HL-60 (cell line): ENCODE measurements at regions not wholly inside any gene's neighbourhood (a gene's known extent, or its start where the extent isn't known, plus 50 kb on each side); places are given as distances from the start of the nearest gene placed in this dataset.

Experiments used
- DNase-seq, 2 experiments: peaks; one replicate each; pipeline ENCODE4 v3.0.0-alpha.2; 2010 to 2020; ENCODE audit warnings: low read depth in 1 of 2, low spot score in 1 of 2
- H3K27ac ChIP-seq: fragments of 250-450 bp; sonication (Bioruptor Pico); replicated peaks from 2 replicates; pipeline ENCODE4 v1.5.1; 2020; ENCODE audit warnings: mild to moderate bottlenecking, moderate library complexity
- H3K27me3 ChIP-seq: fragments of 250-450 bp; sonication (Bioruptor Pico); 2 replicates; pipeline ENCODE4 v1.5.1; 2021; ENCODE audit warnings: mild to moderate bottlenecking, moderate library complexity; ENCODE audit not compliant: insufficient read depth, poor library complexity, severe bottlenecking
- H3K4me3 ChIP-seq: replicated peaks from 2 replicates; pipeline ENCODE4 v1.5.1; 2011; ENCODE audit warnings: mild to moderate bottlenecking, control low read depth, low read length; ENCODE audit not compliant: insufficient read depth
- GABPA ChIP-seq: IDR thresholded peaks from 2 replicates; pipeline ENCODE4 v1.6.1; 2012; ENCODE audit warnings: low read depth
- POLR2AphosphoS5 ChIP-seq: IDR thresholded peaks from 2 replicates; pipeline ENCODE4 v1.6.1; 2012; ENCODE audit warnings: low read depth
- REST ChIP-seq: IDR thresholded peaks from 2 replicates; pipeline ENCODE4 v1.6.1; 2012; ENCODE audit warnings: low read depth; ENCODE audit not compliant: insufficient replicate concordance
- SPI1 ChIP-seq: IDR thresholded peaks from 2 replicates; pipeline ENCODE4 v1.6.1; 2012; ENCODE audit warnings: low read depth, mild to moderate bottlenecking, borderline replicate concordance
- TF ChIP-seq, protein P1 (sequence below): IDR thresholded peaks from one replicate; pipeline ENCODE4 v1.5.1; 2011; ENCODE audit warnings: low read length, control low read depth, inconsistent platforms; ENCODE audit not compliant: insufficient read depth

DNA sequence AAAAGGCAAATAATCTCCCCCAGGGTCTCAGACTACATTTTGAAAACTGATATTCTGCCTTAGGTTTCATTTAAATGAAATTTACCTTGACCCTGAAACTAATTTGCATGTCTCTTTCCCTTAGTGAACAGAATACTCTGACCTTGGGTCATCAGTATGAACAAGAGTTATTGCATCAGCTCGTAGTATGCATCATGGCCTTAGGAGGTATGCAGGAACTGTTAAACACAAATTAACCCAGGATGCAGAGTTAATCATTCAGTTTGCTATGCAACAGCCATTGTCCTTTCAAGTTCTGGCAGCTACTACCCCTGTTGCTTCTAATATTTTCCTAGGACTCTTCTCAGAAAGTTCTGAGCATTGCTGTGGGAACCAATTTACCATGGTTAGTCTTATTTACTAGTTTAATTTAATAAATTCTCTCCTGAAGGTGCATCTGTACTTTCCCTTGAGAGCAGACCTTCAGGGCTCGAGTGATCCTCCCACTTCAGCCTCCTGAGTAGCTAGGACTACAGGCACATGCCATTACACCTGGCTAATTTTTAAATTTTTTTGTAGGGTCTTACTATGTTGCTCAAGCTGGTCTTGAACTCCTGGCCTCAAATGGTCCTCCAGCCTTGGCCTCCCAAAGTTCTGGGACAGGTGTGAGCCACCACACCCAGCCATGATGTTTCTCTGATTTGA is 126.7 kb downstream of the TTC6 start:
- Histone ChIP-seq H3K4me3 (no peak overlapping the region), H3K27ac (no peak overlapping the region), H3K27me3 (no peaks in the 10 kb centered on the region)
- TF ChIP-seq, protein P1, sequence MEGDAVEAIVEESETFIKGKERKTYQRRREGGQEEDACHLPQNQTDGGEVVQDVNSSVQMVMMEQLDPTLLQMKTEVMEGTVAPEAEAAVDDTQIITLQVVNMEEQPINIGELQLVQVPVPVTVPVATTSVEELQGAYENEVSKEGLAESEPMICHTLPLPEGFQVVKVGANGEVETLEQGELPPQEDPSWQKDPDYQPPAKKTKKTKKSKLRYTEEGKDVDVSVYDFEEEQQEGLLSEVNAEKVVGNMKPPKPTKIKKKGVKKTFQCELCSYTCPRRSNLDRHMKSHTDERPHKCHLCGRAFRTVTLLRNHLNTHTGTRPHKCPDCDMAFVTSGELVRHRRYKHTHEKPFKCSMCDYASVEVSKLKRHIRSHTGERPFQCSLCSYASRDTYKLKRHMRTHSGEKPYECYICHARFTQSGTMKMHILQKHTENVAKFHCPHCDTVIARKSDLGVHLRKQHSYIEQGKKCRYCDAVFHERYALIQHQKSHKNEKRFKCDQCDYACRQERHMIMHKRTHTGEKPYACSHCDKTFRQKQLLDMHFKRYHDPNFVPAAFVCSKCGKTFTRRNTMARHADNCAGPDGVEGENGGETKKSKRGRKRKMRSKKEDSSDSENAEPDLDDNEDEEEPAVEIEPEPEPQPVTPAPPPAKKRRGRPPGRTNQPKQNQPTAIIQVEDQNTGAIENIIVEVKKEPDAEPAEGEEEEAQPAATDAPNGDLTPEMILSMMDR = no peak
- TF ChIP-seq GABPA = no peak
- no peak for TF ChIP-seq SPI1
- no peak for TF ChIP-seq POLR2AphosphoS5
- DNase-seq = no peak

GRCh38 chr14:37723515-37723914 is 128.1 kb downstream of the TTC6 start:
- no peak for DNase-seq
- H3K4me3 ChIP-seq = no peak overlapping the region
- H3K27me3 ChIP-seq = no peaks in the 10 kb centered on the region
- TF ChIP-seq GABPA = no peak
- no peak for TF ChIP-seq POLR2AphosphoS5
- TF ChIP-seq, protein P1 = no peak
- no peak for TF ChIP-seq SPI1
- TF ChIP-seq REST = no peak
- no peak overlapping the region for H3K27ac ChIP-seq

GRCh38 chr14:37726708-37727107 is 131.3 kb downstream of the TTC6 start:
- Histone ChIP-seq H3K27me3 (no peaks in the 10 kb centered on the region), H3K27ac (no peak overlapping the region), H3K4me3 (no peak overlapping the region)
- TF ChIP-seq SPI1 (no peak), POLR2AphosphoS5 (no peak), GABPA (no peak), REST (no peak)
- TF ChIP-seq, protein P1 = no peak
- no peak for DNase-seq

DNA sequence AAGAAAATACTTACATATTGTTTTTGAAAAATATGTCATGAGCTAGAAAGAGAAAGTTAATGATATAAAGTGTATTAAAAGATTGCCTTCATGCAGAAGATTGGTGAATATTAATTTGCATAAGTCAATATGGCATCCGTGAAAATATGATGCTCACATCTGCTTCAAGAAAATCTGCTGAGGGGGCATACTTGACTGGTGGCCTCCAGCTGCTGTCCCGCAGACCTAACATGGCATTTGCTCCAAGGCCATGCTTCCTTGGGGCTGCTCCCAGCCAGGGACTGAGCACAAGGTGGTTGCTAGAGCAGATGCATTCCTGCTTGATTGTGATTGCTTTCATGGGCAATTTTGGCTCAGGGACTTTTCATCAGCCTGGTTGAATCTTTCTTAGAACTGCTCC is 133.8 kb downstream of the TTC6 start:
- Histone ChIP-seq H3K4me3 (no peak overlapping the region), H3K27ac (no peak overlapping the region), H3K27me3 (no peaks in the 10 kb centered on the region)
- no peak for DNase-seq
- TF ChIP-seq, protein P1 = no peak
- TF ChIP-seq REST = no peak
- no peak for TF ChIP-seq POLR2AphosphoS5
- no peak for TF ChIP-seq GABPA
- TF ChIP-seq SPI1 = no peak
